ENCODE measurements at regions not wholly inside any gene's neighbourhood (a gene's known extent, or its start where the extent isn't known, plus 50 kb on each side); places are given as distances from the start of the nearest gene placed in this dataset.

GRCh38 chr4:123937581-123937980 is 541.0 kb downstream of the SPRY1 start:
- no peaks in the 10 kb centered on the region for H3K36me3 ChIP-seq (ENCODE audit: insufficient read depth, low read length)
- H3K79me2 ChIP-seq (ENCODE audit: control insufficient read depth, insufficient read depth, low read length, unreplicated experiment), result no peaks in the 10 kb centered on the region
- H3K27me3 ChIP-seq (ENCODE audit: insufficient read depth, low read length), result no peaks in the 10 kb centered on the region
- H3K4me1 ChIP-seq (ENCODE audit: control insufficient read depth, insufficient read depth, low read length, unreplicated experiment), result peaks cover 8% of the 10 kb centered on the region
- no peak overlapping the region for H2AFZ ChIP-seq (ENCODE audit: low read length, unreplicated experiment)
- H3K4me3 ChIP-seq (ENCODE audit: low read depth, low read length), result no peak overlapping the region
- H3K27ac ChIP-seq (ENCODE audit: low read depth, low read length), result no peak overlapping the region

GRCh38 chr4:123939621-123940020 is 543.0 kb downstream of the SPRY1 start:
- H3K27ac ChIP-seq (ENCODE audit: low read depth, low read length), result no peak overlapping the region
- peaks cover 8% of the 10 kb centered on the region for H3K4me1 ChIP-seq (ENCODE audit: control insufficient read depth, insufficient read depth, low read length, unreplicated experiment)
- H3K27me3 ChIP-seq (ENCODE audit: insufficient read depth, low read length), result no peaks in the 10 kb centered on the region
- H2AFZ ChIP-seq (ENCODE audit: low read length, unreplicated experiment), result no peak overlapping the region
- H3K79me2 ChIP-seq (ENCODE audit: control insufficient read depth, insufficient read depth, low read length, unreplicated experiment), result no peaks in the 10 kb centered on the region
- no peaks in the 10 kb centered on the region for H3K36me3 ChIP-seq (ENCODE audit: insufficient read depth, low read length)
- H3K4me3 ChIP-seq (ENCODE audit: low read depth, low read length), result no peak overlapping the region

- H3K4me3 ChIP-seq (ENCODE audit: low read depth, low read length), result no peak overlapping the region
- H3K27ac ChIP-seq (ENCODE audit: low read depth, low read length), result no peak overlapping the region
- H3K27me3 ChIP-seq (ENCODE audit: insufficient read depth, low read length), result no peaks in the 10 kb centered on the region
- no peaks in the 10 kb centered on the region for H3K36me3 ChIP-seq (ENCODE audit: insufficient read depth, low read length)
- H3K79me2 ChIP-seq (ENCODE audit: control insufficient read depth, insufficient read depth, low read length, unreplicated experiment), result no peaks in the 10 kb centered on the region
- H2AFZ ChIP-seq (ENCODE audit: low read length, unreplicated experiment), result no peak overlapping the region
- peaks cover 8% of the 10 kb centered on the region for H3K4me1 ChIP-seq (ENCODE audit: control insufficient read depth, insufficient read depth, low read length, unreplicated experiment)
These were observed 544.0 kb downstream of the SPRY1 start for GRCh38 chr4:123940604-123941003.

- H3K4me3 ChIP-seq (ENCODE audit: low read depth, low read length), result no peak overlapping the region
- H3K79me2 ChIP-seq (ENCODE audit: control insufficient read depth, insufficient read depth, low read length, unreplicated experiment), result no peaks in the 10 kb centered on the region
- H3K27me3 ChIP-seq (ENCODE audit: insufficient read depth, low read length), result no peaks in the 10 kb centered on the region
- no peak overlapping the region for H3K27ac ChIP-seq (ENCODE audit: low read depth, low read length)
- H3K4me1 ChIP-seq (ENCODE audit: control insufficient read depth, insufficient read depth, low read length, unreplicated experiment), result peaks cover 8% of the 10 kb centered on the region
- no peaks in the 10 kb centered on the region for H3K36me3 ChIP-seq (ENCODE audit: insufficient read depth, low read length)
- no peak overlapping the region for H2AFZ ChIP-seq (ENCODE audit: low read length, unreplicated experiment)
These were observed 544.7 kb downstream of the SPRY1 start for GRCh38 chr4:123941306-123941705.

- H3K4me3 ChIP-seq (ENCODE audit: low read depth, low read length), result no peak overlapping the region
- H3K27ac ChIP-seq (ENCODE audit: low read depth, low read length), result no peak overlapping the region
- H2AFZ ChIP-seq (ENCODE audit: low read length, unreplicated experiment), result no peak overlapping the region
- H3K4me1 ChIP-seq (ENCODE audit: control insufficient read depth, insufficient read depth, low read length, unreplicated experiment), result peaks cover 8% of the 10 kb centered on the region
- H3K79me2 ChIP-seq (ENCODE audit: control insufficient read depth, insufficient read depth, low read length, unreplicated experiment), result no peaks in the 10 kb centered on the region
- no peaks in the 10 kb centered on the region for H3K36me3 ChIP-seq (ENCODE audit: insufficient read depth, low read length)
- H3K27me3 ChIP-seq (ENCODE audit: insufficient read depth, low read length), result no peaks in the 10 kb centered on the region
These were observed 547.4 kb downstream of the SPRY1 start for GRCh38 chr4:123943976-123944375.

GRCh38 chr4:123945301-123945700 is 548.7 kb downstream of the SPRY1 start:
- Histone ChIP-seq H3K27ac (ENCODE audit: low read depth, low read length) (no peak overlapping the region), H3K4me1 (ENCODE audit: control insufficient read depth, insufficient read depth, low read length, unreplicated experiment) (no peaks in the 10 kb centered on the region), H3K27me3 (ENCODE audit: insufficient read depth, low read length) (no peaks in the 10 kb centered on the region), H3K4me3 (ENCODE audit: low read depth, low read length) (no peak overlapping the region), H3K79me2 (ENCODE audit: control insufficient read depth, insufficient read depth, low read length, unreplicated experiment) (no peaks in the 10 kb centered on the region), H3K36me3 (ENCODE audit: insufficient read depth, low read length) (no peaks in the 10 kb centered on the region), H2AFZ (ENCODE audit: low read length, unreplicated experiment) (no peak overlapping the region)

GRCh38 chr4:123950530-123950929 is 553.9 kb downstream of the SPRY1 start:
- Histone ChIP-seq H3K36me3 (ENCODE audit: insufficient read depth, low read length) (no peaks in the 10 kb centered on the region), H3K27me3 (ENCODE audit: insufficient read depth, low read length) (no peaks in the 10 kb centered on the region), H3K4me3 (ENCODE audit: low read depth, low read length) (no peak overlapping the region), H3K79me2 (ENCODE audit: control insufficient read depth, insufficient read depth, low read length, unreplicated experiment) (no peaks in the 10 kb centered on the region), H2AFZ (ENCODE audit: low read length, unreplicated experiment) (no peak overlapping the region), H3K27ac (ENCODE audit: low read depth, low read length) (no peak overlapping the region), H3K4me1 (ENCODE audit: control insufficient read depth, insufficient read depth, low read length, unreplicated experiment) (no peaks in the 10 kb centered on the region)

- Histone ChIP-seq H3K36me3 (ENCODE audit: insufficient read depth, low read length) (no peaks in the 10 kb centered on the region), H3K4me3 (ENCODE audit: low read depth, low read length) (no peak overlapping the region), H2AFZ (ENCODE audit: low read length, unreplicated experiment) (no peak overlapping the region), H3K27me3 (ENCODE audit: insufficient read depth, low read length) (no peaks in the 10 kb centered on the region), H3K79me2 (ENCODE audit: control insufficient read depth, insufficient read depth, low read length, unreplicated experiment) (no peaks in the 10 kb centered on the region), H3K27ac (ENCODE audit: low read depth, low read length) (no peak overlapping the region), H3K4me1 (ENCODE audit: control insufficient read depth, insufficient read depth, low read length, unreplicated experiment) (no peaks in the 10 kb centered on the region)
These were observed 556.1 kb downstream of the SPRY1 start for GRCh38 chr4:123952530-123953274.

GRCh38 chr4:123953566-123953965 is 557.0 kb downstream of the SPRY1 start:
- Histone ChIP-seq H3K36me3 (ENCODE audit: insufficient read depth, low read length) (no peaks in the 10 kb centered on the region), H3K4me1 (ENCODE audit: control insufficient read depth, insufficient read depth, low read length, unreplicated experiment) (no peaks in the 10 kb centered on the region), H3K79me2 (ENCODE audit: control insufficient read depth, insufficient read depth, low read length, unreplicated experiment) (no peaks in the 10 kb centered on the region), H3K27ac (ENCODE audit: low read depth, low read length) (no peak overlapping the region), H3K27me3 (ENCODE audit: insufficient read depth, low read length) (no peaks in the 10 kb centered on the region), H2AFZ (ENCODE audit: low read length, unreplicated experiment) (no peak overlapping the region), H3K4me3 (ENCODE audit: low read depth, low read length) (no peak overlapping the region)

GRCh38 chr4:123954220-123954619 is 557.6 kb downstream of the SPRY1 start:
- Histone ChIP-seq H3K27ac (ENCODE audit: low read depth, low read length) (no peak overlapping the region), H3K4me3 (ENCODE audit: low read depth, low read length) (no peak overlapping the region; the same call in 1 of the 2 replicates), H3K27me3 (ENCODE audit: insufficient read depth, low read length) (no peaks in the 10 kb centered on the region), H3K4me1 (ENCODE audit: control insufficient read depth, insufficient read depth, low read length, unreplicated experiment) (no peaks in the 10 kb centered on the region), H3K36me3 (ENCODE audit: insufficient read depth, low read length) (no peaks in the 10 kb centered on the region), H2AFZ (ENCODE audit: low read length, unreplicated experiment) (peak overlapping the region; percentile 17), H3K79me2 (ENCODE audit: control insufficient read depth, insufficient read depth, low read length, unreplicated experiment) (no peaks in the 10 kb centered on the region)

- Histone ChIP-seq H3K79me2 (ENCODE audit: control insufficient read depth, insufficient read depth, low read length, unreplicated experiment) (no peaks in the 10 kb centered on the region), H3K4me1 (ENCODE audit: control insufficient read depth, insufficient read depth, low read length, unreplicated experiment) (no peaks in the 10 kb centered on the region), H3K27me3 (ENCODE audit: insufficient read depth, low read length) (no peaks in the 10 kb centered on the region), H3K36me3 (ENCODE audit: insufficient read depth, low read length) (no peaks in the 10 kb centered on the region), H2AFZ (ENCODE audit: low read length, unreplicated experiment) (no peak overlapping the region), H3K4me3 (ENCODE audit: low read depth, low read length) (no peak overlapping the region), H3K27ac (ENCODE audit: low read depth, low read length) (no peak overlapping the region)
These were observed 558.7 kb downstream of the SPRY1 start for GRCh38 chr4:123955167-123955800.
